Prostate gland (tissue), 2 donors: ENCODE measurements at regions not wholly inside any gene's neighbourhood (a gene's known extent, or its start where the extent isn't known, plus 50 kb on each side); places are given as distances from the start of the nearest gene placed in this dataset.

ENCODE experiments used
- DNase-seq: peaks from one replicate; pipeline ENCODE4 v3.0.0-alpha.2; 2019; ENCODE audit warnings: low spot score
- H3K27ac ChIP-seq, 2 donors: fragments of 200-600 bp; sonication (generic); 2 replicates each; pipeline ENCODE4 v1.5.1; 2017 to 2019
- H3K27me3 ChIP-seq: fragments of 200-600 bp; sonication (generic); replicated peaks from 2 replicates; pipeline ENCODE4 v1.5.1; 2019; ENCODE audit not compliant: insufficient read depth
- H3K36me3 ChIP-seq, 2 donors: fragments of 200-600 bp; sonication (generic); 1 replicate in 1 of 2; 2 replicates in 1 of 2; pipeline versions ENCODE4 v1.5.1 to v1.8.1; 2017 to 2019
- H3K4me1 ChIP-seq: fragments of 200-600 bp; sonication (generic); replicated peaks from 2 replicates; pipeline ENCODE4 v1.5.1; 2019
- H3K4me3 ChIP-seq, 2 donors: fragments of 200-600 bp; sonication (generic); 2 replicates each; pipeline ENCODE4 v1.5.1; 2017 to 2019
- H3K9me3 ChIP-seq: fragments of 200-600 bp; sonication (generic); 2 replicates; pipeline ENCODE4 v1.5.1; 2017
- POLR2A ChIP-seq: fragments of 450-650 bp; IDR thresholded peaks from one replicate; pipeline ENCODE4 v1.6.1; 2016; ENCODE audit warnings: antibody characterized with exemption, mild to moderate bottlenecking
- POLR2AphosphoS5 ChIP-seq: sonication (generic); formaldehyde crosslinking; IDR thresholded peaks from one replicate; pipeline ENCODE4 v1.6.1; 2017; ENCODE audit warnings: antibody characterized with exemption
- WGBS: methylation state at CpG from one replicate; pipeline ENCODE4 v1.1.5; 2018; 5-methylcytosine and 5-hydroxymethylcytosine counted together
- intact Hi-C: fragments of 100-400 bp; cut with DNase I; formaldehyde crosslinking; loops from one replicate; pipeline ENCODE4 v1.14.2; 2022
- TF ChIP-seq, protein P1 (sequence below), 4 experiments: fragments of 200-600 bp in 2 of 4; fragments of 450-650 bp in 2 of 4; sonication (generic) in 2 of 4; IDR thresholded peaks; 1 replicate in 3 of 4; 2 replicates in 1 of 4; pipeline ENCODE4 v1.5.1; 2016 to 2019; ENCODE audit warnings: antibody characterized with exemption in 4 of 4, mild to moderate bottlenecking in 2 of 4, moderate library complexity in 2 of 4

- no peaks in the 10 kb centered on the region for H3K36me3 ChIP-seq
- WGBS, result 66% methylated on average over 3 of the region's 3 CpGs
- H3K4me3 ChIP-seq, result no peak overlapping the region
- H3K27me3 ChIP-seq, result no peaks in the 10 kb centered on the region
- no peaks in the 10 kb centered on the region for H3K4me1 ChIP-seq
- intact Hi-C loops, result no loop called here
- H3K27ac ChIP-seq, result no peak overlapping the region
- no peak for DNase-seq
- TF ChIP-seq, protein P1, sequence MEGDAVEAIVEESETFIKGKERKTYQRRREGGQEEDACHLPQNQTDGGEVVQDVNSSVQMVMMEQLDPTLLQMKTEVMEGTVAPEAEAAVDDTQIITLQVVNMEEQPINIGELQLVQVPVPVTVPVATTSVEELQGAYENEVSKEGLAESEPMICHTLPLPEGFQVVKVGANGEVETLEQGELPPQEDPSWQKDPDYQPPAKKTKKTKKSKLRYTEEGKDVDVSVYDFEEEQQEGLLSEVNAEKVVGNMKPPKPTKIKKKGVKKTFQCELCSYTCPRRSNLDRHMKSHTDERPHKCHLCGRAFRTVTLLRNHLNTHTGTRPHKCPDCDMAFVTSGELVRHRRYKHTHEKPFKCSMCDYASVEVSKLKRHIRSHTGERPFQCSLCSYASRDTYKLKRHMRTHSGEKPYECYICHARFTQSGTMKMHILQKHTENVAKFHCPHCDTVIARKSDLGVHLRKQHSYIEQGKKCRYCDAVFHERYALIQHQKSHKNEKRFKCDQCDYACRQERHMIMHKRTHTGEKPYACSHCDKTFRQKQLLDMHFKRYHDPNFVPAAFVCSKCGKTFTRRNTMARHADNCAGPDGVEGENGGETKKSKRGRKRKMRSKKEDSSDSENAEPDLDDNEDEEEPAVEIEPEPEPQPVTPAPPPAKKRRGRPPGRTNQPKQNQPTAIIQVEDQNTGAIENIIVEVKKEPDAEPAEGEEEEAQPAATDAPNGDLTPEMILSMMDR (IDR thresholded peaks at IDR 0.05), result no peak
- H3K9me3 ChIP-seq, result no peaks in the 10 kb centered on the region
Observed at GRCh38 chr6:14929291-14929690, 316.6 kb upstream of the JARID2 start.

DNA sequence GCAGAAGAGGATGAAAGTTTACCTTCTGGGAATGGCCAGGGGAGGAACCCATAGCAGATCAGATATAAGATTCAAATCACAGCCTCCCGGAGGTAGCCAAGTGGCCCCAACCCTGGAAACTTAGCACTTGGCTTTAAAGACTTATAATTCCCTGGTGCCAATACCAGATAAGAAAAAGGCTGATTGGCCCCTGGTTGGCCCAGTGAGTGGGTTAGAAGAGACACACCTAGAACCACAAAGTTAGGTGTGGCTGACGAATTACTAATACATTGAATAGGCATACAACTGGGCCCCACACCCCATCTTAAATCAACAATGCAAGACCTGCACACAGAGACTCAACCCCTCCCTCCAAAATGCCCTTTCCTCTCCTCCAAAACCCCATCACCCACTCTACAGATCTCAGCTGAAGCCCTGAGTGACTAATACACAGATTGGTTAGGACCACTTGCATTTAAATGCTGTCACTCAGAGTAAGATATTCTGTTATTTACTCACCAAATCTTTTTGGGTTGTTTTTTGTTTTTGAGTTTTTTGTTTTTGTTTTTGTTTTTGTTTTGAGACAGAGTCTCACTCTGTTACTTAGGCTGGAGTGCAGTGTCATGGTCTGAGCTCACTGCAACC lies 315.4 kb upstream of the JARID2 start:
- Histone ChIP-seq H3K36me3 (no peaks in the 10 kb centered on the region), H3K27me3 (no peaks in the 10 kb centered on the region), H3K9me3 (no peaks in the 10 kb centered on the region), H3K4me3 (no peak overlapping the region), H3K4me1 (no peaks in the 10 kb centered on the region), H3K27ac (no peak overlapping the region)
- intact Hi-C loops, result no loop called here
- DNase-seq, result no peak
- no peak for TF ChIP-seq POLR2AphosphoS5
- TF ChIP-seq POLR2A, result no peak
- TF ChIP-seq, protein P1 (IDR thresholded peaks at IDR 0.05), result no peak
- 94% methylated on average over 2 of the region's 2 CpGs for WGBS

DNA sequence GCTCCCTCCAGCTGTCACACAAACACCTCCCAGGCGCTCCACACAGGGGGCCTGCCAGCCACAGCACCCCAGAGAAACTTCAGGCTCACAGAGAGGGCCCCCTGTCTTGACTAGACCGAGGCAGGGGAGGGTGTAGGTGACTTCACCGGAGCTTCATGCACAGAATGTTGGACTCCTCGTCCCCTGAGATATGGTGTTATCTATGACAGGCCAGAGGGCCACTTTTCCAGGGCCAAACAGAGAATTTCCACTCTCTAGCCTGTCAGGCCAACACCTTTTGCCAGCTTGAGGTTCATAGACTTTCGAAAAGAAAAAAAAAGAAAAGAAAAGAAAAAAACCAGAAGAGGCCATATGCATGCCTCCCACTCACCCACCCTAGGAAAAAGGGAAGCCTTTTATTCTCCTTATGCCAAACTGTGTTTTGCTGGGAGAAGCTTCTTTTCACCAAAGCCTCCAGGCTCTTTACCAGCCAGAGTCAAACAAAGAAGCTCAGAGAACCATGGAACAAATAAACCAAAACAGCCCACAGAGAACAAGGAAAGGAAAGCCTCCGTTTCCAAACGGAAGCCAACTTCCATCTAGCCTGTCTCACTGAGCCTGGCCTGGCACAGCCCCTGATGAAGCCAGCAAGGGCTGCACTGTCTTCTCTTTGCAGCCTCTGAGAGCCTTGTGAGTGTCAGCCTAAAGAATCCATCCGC lies 313.2 kb upstream of the JARID2 start:
- intact Hi-C loops, result no loop called here
- Histone ChIP-seq H3K9me3 (no peaks in the 10 kb centered on the region), H3K4me3 (no peak overlapping the region), H3K4me1 (no peaks in the 10 kb centered on the region), H3K27me3 (no peaks in the 10 kb centered on the region), H3K36me3 (no peaks in the 10 kb centered on the region), H3K27ac (no peak overlapping the region)
- TF ChIP-seq POLR2A (no peak), POLR2AphosphoS5 (no peak)
- TF ChIP-seq, protein P1 (IDR thresholded peaks at IDR 0.05), result no peak
- WGBS, result 67% methylated on average over 8 of the region's 8 CpGs
- DNase-seq, result no peak

DNA sequence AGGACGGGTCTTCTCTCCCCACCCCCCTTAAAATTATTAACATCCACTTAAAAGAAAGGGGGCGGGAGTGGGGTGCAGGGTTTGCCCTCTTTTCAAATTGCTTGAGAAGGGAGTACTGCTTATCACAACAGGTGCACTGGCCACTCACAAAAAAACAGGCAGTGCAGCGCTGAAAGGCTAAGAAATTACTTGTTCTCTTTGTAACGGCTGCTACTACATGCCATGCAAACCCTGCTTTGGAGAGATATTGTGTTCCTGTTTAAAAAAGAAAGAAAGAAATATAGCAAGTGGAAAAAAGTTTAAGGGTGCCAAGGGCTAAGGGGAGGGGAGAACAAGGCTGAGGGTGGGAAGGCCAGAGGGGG lies 312.7 kb upstream of the JARID2 start:
- no peaks in the 10 kb centered on the region for H3K27me3 ChIP-seq
- H3K9me3 ChIP-seq, result no peaks in the 10 kb centered on the region
- DNase-seq, result no peak
- no peak overlapping the region for H3K27ac ChIP-seq
- H3K36me3 ChIP-seq, result no peaks in the 10 kb centered on the region
- intact Hi-C loops, result no loop called here
- WGBS, result 57% methylated on average over 4 of the region's 4 CpGs
- no peak overlapping the region for H3K4me3 ChIP-seq
- no peaks in the 10 kb centered on the region for H3K4me1 ChIP-seq
- TF ChIP-seq POLR2AphosphoS5 (no peak), POLR2A (no peak)
- TF ChIP-seq, protein P1 (IDR thresholded peaks at IDR 0.05), result no peak

- Histone ChIP-seq H3K27me3 (no peaks in the 10 kb centered on the region), H3K27ac (no peak overlapping the region), H3K4me1 (no peaks in the 10 kb centered on the region), H3K9me3 (no peaks in the 10 kb centered on the region), H3K36me3 (no peaks in the 10 kb centered on the region), H3K4me3 (no peak overlapping the region)
- no peak for TF ChIP-seq POLR2AphosphoS5
- WGBS, result 100% methylated on average over 1 of the region's 1 CpG
- intact Hi-C loops, result no loop called here
- DNase-seq, result no peak
Observed at GRCh38 chr6:14934013-14934412, 311.9 kb upstream of the JARID2 start.
